ENCODE measurements at regions not wholly inside any gene's neighbourhood (a gene's known extent, or its start where the extent isn't known, plus 50 kb on each side); places are given as distances from the start of the nearest gene placed in this dataset.

GRCh38 chr2:66273933-66274490 is 160.9 kb upstream of the MEIS1 start:
- Histone ChIP-seq H3K9ac (ENCODE audit: low read depth, low read length) (no peak overlapping the region), H3K4me2 (ENCODE audit: insufficient read depth, low read length) (no peak overlapping the region), H3K27me3 (ENCODE audit: insufficient read depth, low read length, poor library complexity) (peaks cover 9% of the 10 kb centered on the region), H3K4me3 (ENCODE audit: low read depth in 1 of 2, low read length in 2 of 2) (no peak overlapping the region), H3K4me1 (ENCODE audit: insufficient read depth, low read length) (no peaks in the 10 kb centered on the region), H3K9me3 (ENCODE audit: insufficient read depth, low read length, severe bottlenecking) (no peaks in the 10 kb centered on the region), H4K20me1 (ENCODE audit: insufficient read depth, low read length) (no peaks in the 10 kb centered on the region), H3K27ac (ENCODE audit: low read length) (no peak overlapping the region), H3K36me3 (ENCODE audit: insufficient read depth, low read length) (no peaks in the 10 kb centered on the region), H2AFZ (ENCODE audit: low read depth, low read length) (no peak overlapping the region), H3K79me2 (ENCODE audit: insufficient read depth, low read length) (no peaks in the 10 kb centered on the region)
- no peak for DNase-seq
- TF ChIP-seq CTCF (IDR thresholded peaks at IDR 0.05; ENCODE audit: borderline replicate concordance, extremely low read depth, low read length, poor library complexity, severe bottlenecking): no peak
- no peak for TF ChIP-seq EZH2 (IDR thresholded peaks at IDR 0.05; ENCODE audit: borderline replicate concordance, low read depth, low read length, severe bottlenecking)
- no peak for ATAC-seq (ENCODE audit: insufficient read depth, low read depth)

GRCh38 chr2:66272751-66273150 is 162.2 kb upstream of the MEIS1 start:
- Histone ChIP-seq H3K4me2 (ENCODE audit: insufficient read depth, low read length) (no peak overlapping the region), H3K9me3 (ENCODE audit: insufficient read depth, low read length, severe bottlenecking) (no peaks in the 10 kb centered on the region), H3K27me3 (ENCODE audit: insufficient read depth, low read length, poor library complexity) (peaks cover 9% of the 10 kb centered on the region), H2AFZ (ENCODE audit: low read depth, low read length) (no peak overlapping the region), H3K4me3 (ENCODE audit: low read depth in 1 of 2, low read length in 2 of 2) (no peak overlapping the region), H3K4me1 (ENCODE audit: insufficient read depth, low read length) (no peaks in the 10 kb centered on the region), H3K9ac (ENCODE audit: low read depth, low read length) (no peak overlapping the region), H3K36me3 (ENCODE audit: insufficient read depth, low read length) (no peaks in the 10 kb centered on the region), H3K79me2 (ENCODE audit: insufficient read depth, low read length) (no peaks in the 10 kb centered on the region), H4K20me1 (ENCODE audit: insufficient read depth, low read length) (no peaks in the 10 kb centered on the region), H3K27ac (ENCODE audit: low read length) (no peak overlapping the region)
- DNase-seq (no peak), ATAC-seq (ENCODE audit: insufficient read depth, low read depth) (no peak)
- TF ChIP-seq EZH2 (IDR thresholded peaks at IDR 0.05; ENCODE audit: borderline replicate concordance, low read depth, low read length, severe bottlenecking): no peak
- TF ChIP-seq CTCF (IDR thresholded peaks at IDR 0.05; ENCODE audit: borderline replicate concordance, extremely low read depth, low read length, poor library complexity, severe bottlenecking): no peak

- Histone ChIP-seq H3K4me2 (ENCODE audit: insufficient read depth, low read length) (no peak overlapping the region), H3K27ac (ENCODE audit: low read length) (no peak overlapping the region), H2AFZ (ENCODE audit: low read depth, low read length) (no peak overlapping the region), H3K79me2 (ENCODE audit: insufficient read depth, low read length) (no peaks in the 10 kb centered on the region), H3K9ac (ENCODE audit: low read depth, low read length) (no peak overlapping the region), H3K36me3 (ENCODE audit: insufficient read depth, low read length) (no peaks in the 10 kb centered on the region), H3K4me1 (ENCODE audit: insufficient read depth, low read length) (no peaks in the 10 kb centered on the region), H4K20me1 (ENCODE audit: insufficient read depth, low read length) (no peaks in the 10 kb centered on the region), H3K9me3 (ENCODE audit: insufficient read depth, low read length, severe bottlenecking) (no peaks in the 10 kb centered on the region), H3K4me3 (ENCODE audit: low read depth in 1 of 2, low read length in 2 of 2) (no peak overlapping the region), H3K27me3 (ENCODE audit: insufficient read depth, low read length, poor library complexity) (peaks cover 9% of the 10 kb centered on the region)
- ATAC-seq (ENCODE audit: insufficient read depth, low read depth): no peak
- no peak for DNase-seq
- no peak for TF ChIP-seq CTCF (IDR thresholded peaks at IDR 0.05; ENCODE audit: borderline replicate concordance, extremely low read depth, low read length, poor library complexity, severe bottlenecking)
- no peak for TF ChIP-seq EZH2 (IDR thresholded peaks at IDR 0.05; ENCODE audit: borderline replicate concordance, low read depth, low read length, severe bottlenecking)
Measured at GRCh38 chr2:66271777-66272176, 163.1 kb upstream of the MEIS1 start.

DNA sequence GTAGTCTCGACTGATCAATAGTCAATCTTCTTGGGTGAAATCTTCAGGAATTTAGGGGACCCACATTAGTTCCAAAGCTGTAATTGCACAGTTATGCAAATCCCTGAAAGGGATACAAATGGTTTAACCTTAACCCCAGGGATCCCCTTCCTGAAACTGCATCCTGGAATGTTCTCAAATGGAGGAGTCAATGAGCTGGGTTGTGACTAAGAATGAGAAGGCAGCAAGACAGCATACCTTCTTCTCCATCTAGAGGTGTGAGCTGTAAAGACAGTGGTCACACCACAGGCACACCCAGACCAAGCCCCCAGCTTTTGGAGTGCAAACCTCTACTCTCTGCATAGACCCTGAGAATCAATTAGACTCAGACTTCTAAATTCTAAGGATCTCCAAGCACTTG is 164.7 kb upstream of the MEIS1 start:
- no peak overlapping the region for H3K27ac ChIP-seq (ENCODE audit: low read length)
- no peak for TF ChIP-seq EZH2 (IDR thresholded peaks at IDR 0.05; ENCODE audit: borderline replicate concordance, low read depth, low read length, severe bottlenecking)
- no peak for TF ChIP-seq CTCF (IDR thresholded peaks at IDR 0.05; ENCODE audit: borderline replicate concordance, extremely low read depth, low read length, poor library complexity, severe bottlenecking)
- no peaks in the 10 kb centered on the region for H3K4me1 ChIP-seq (ENCODE audit: insufficient read depth, low read length)
- H3K27me3 ChIP-seq (ENCODE audit: insufficient read depth, low read length, poor library complexity): peaks cover 9% of the 10 kb centered on the region
- H3K9ac ChIP-seq (ENCODE audit: low read depth, low read length): no peak overlapping the region
- H3K36me3 ChIP-seq (ENCODE audit: insufficient read depth, low read length): no peaks in the 10 kb centered on the region
- no peak overlapping the region for H3K4me2 ChIP-seq (ENCODE audit: insufficient read depth, low read length)
- no peaks in the 10 kb centered on the region for H4K20me1 ChIP-seq (ENCODE audit: insufficient read depth, low read length)
- no peaks in the 10 kb centered on the region for H3K9me3 ChIP-seq (ENCODE audit: insufficient read depth, low read length, severe bottlenecking)
- DNase-seq (no peak), ATAC-seq (ENCODE audit: insufficient read depth, low read depth) (no peak)
- no peaks in the 10 kb centered on the region for H3K79me2 ChIP-seq (ENCODE audit: insufficient read depth, low read length)
- no peak overlapping the region for H2AFZ ChIP-seq (ENCODE audit: low read depth, low read length)
- H3K4me3 ChIP-seq (ENCODE audit: low read depth in 1 of 2, low read length in 2 of 2): no peak overlapping the region
